Mesodermal cell (in vitro differentiated cells): ENCODE measurements at regions not wholly inside any gene's neighbourhood (a gene's known extent, or its start where the extent isn't known, plus 50 kb on each side); places are given as distances from the start of the nearest gene placed in this dataset.
"Not testable (repeated sequence)": the region's sequence is repeated elsewhere in the genome, so short reads cannot be mapped to it uniquely, and the experiment has no call there.

Experiments used
- H3K27ac ChIP-seq: 2 replicates; pipeline ENCODE4 v1.7.0; 2013; ENCODE audit warnings: mild to moderate bottlenecking, low read depth, low read length, moderate library complexity; ENCODE audit not compliant: severe bottlenecking
- H3K36me3 ChIP-seq: 2 replicates; pipeline ENCODE4 v1.7.1; 2013; ENCODE audit warnings: mild to moderate bottlenecking, low read length, moderate library complexity; ENCODE audit not compliant: control insufficient read depth, insufficient read depth
- H3K4me1 ChIP-seq: one replicate; pipeline ENCODE4 v1.7.1; 2013; ENCODE audit warnings: mild to moderate bottlenecking, low read length; ENCODE audit not compliant: insufficient read depth, control insufficient read depth, poor library complexity, severe bottlenecking
- H3K4me3 ChIP-seq: 2 replicates; pipeline ENCODE4 v1.7.0; 2013; ENCODE audit warnings: low read length, control low read depth, mild to moderate bottlenecking; ENCODE audit not compliant: insufficient read depth, poor library complexity, severe bottlenecking; ENCODE audit errors: extremely low read depth
- H3K9me3 ChIP-seq: 2 replicates; pipeline ENCODE4 v1.7.1; 2013; ENCODE audit warnings: mild to moderate bottlenecking, low read length, moderate library complexity; ENCODE audit not compliant: control insufficient read depth
- WGBS, 2 experiments: methylation state at CpG; one replicate each; pipeline ENCODE4 v1.1.5; 2013; ENCODE audit warnings: missing lambda C conversion rate in 2 of 2; ENCODE audit not compliant: insufficient coverage in 2 of 2; 5-methylcytosine and 5-hydroxymethylcytosine counted together

DNA sequence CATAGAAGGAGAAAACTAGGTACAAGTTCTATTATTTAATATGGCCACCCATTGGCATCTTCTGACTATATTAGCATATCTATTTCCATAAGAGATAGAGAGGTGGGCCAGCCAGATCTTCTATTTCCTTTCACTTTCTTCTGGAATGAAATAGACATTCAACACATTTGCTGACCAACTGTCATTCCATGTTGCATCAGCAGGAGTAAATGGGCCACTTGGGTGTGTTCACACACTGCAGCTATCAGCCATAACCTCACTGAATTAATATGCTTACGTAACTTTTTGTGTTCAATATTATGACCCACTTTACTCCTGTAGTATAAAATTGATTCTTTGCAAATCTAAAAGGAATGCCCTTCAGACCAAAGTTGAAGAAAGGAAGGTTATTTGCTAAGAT, 106.2 kb upstream of the LGR5 start:
- H3K27ac ChIP-seq, result no peak overlapping the region
- H3K9me3 ChIP-seq, result no peaks in the 10 kb centered on the region
- no CpG with 5 or more reads among the region's 1 CpG for WGBS, 2 experiments
- H3K4me3 ChIP-seq, result no peak overlapping the region
- H3K4me1 ChIP-seq, result no peaks in the 10 kb centered on the region
- H3K36me3 ChIP-seq, result no peaks in the 10 kb centered on the region

DNA sequence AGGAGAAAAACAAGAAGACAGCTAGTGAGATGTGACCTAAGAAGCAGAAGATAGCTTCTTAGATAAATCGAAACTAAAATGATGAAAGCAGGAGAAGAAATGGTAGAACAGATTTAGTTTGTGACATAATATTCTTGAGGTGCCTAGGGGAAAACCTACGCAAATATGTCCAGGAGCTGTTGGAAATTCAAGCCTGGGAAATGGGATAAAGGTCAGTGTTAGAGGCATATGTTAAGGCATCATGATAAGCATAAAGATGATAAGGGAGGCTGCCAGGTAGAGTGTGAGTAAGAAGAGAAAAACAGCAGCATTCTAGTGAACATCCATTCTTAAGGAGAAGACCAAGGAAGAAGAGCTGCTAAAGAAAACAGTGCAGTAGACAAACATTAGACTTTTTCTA, 109.6 kb upstream of the LGR5 start:
- Histone ChIP-seq H3K9me3 (no peaks in the 10 kb centered on the region), H3K4me1 (no peaks in the 10 kb centered on the region), H3K4me3 (no peak overlapping the region), H3K36me3 (no peaks in the 10 kb centered on the region), H3K27ac (no peak overlapping the region)
- WGBS, 2 experiments, result 93 to 97% methylated on average over 2 of the region's 2 CpGs

DNA sequence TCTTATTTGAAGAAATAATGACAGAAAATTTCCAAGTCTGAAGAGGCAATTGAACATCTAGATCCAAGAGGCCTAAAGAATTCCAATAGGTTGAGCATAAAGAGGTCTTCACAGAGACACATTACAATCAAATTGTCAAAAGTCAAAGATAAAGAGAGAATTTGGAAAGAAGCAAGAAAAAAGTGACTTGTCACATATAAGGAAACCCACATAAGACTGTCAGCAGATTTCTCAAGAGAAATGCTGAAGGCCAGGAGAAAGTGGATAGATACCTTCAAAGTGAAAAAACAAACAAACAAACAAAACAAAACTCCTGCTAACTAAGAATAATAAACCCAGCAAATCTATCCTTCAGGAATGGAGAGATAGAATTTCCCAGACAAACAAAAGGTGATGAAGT, 118.1 kb upstream of the LGR5 start:
- Histone ChIP-seq H3K9me3 (peaks cover 14% of the 10 kb centered on the region), H3K4me1 (no peaks in the 10 kb centered on the region), H3K27ac (no peak overlapping the region), H3K36me3 (no peaks in the 10 kb centered on the region), H3K4me3 (no peak overlapping the region)

GRCh38 chr12:71321130-71321529, 118.5 kb upstream of the LGR5 start:
- Histone ChIP-seq H3K4me1 (no peaks in the 10 kb centered on the region), H3K9me3 (peaks cover 14% of the 10 kb centered on the region), H3K27ac (no peak overlapping the region), H3K4me3 (no peak overlapping the region), H3K36me3 (no peaks in the 10 kb centered on the region)
- no CpG with 5 or more reads among the region's 1 CpG for WGBS, 2 experiments

GRCh38 chr12:71315328-71315985, 124.1 kb upstream of the LGR5 start:
- peaks cover 4% of the 10 kb centered on the region for H3K9me3 ChIP-seq
- no peak overlapping the region for H3K27ac ChIP-seq
- no peaks in the 10 kb centered on the region for H3K36me3 ChIP-seq
- WGBS, 2 experiments, result 84 to 93% methylated on average over 8 to 9 of the region's 9 CpGs
- H3K4me3 ChIP-seq, result no peak overlapping the region
- H3K4me1 ChIP-seq, result no peaks in the 10 kb centered on the region

DNA sequence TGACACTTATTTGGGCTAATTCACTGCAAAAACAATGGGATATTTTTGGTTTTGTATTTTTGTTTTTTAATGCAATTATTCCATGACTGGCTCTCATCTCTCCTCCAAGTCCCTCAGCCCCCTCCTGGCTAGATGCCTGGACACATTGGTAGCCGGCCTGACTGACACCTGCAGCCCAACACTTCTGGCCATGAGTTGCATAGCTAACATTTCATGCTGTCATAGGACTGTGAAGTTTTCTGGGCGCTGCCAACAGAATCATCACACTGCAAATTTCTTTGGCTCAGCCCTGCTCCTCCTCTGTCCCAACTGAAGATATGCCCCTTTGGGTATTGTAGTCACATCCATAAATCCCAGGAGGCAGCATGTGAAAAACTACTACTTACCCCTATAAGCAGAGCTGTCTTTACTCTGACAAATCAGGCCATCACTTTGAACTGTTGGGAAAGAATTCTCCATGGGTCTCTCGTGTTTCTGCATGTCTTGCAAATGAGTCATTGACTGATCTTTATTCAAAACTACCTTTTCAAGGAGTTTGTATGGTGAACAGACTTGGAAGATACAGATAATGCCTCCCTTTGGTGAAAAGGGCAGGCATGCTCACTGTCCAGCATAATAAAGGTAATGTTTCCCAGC, 126.7 kb upstream of the LGR5 start:
- Histone ChIP-seq H3K9me3 (no peaks in the 10 kb centered on the region), H3K27ac (peak overlapping the region; percentile 3), H3K36me3 (no peaks in the 10 kb centered on the region), H3K4me3 (no peak overlapping the region), H3K4me1 (no peaks in the 10 kb centered on the region)
- WGBS, 2 experiments, result 70 to 100% methylated on average over 2 of the region's 3 CpGs

GRCh38 chr12:71311611-71312010, 128.0 kb upstream of the LGR5 start:
- H3K27ac ChIP-seq, H3K36me3 ChIP-seq, H3K9me3 ChIP-seq, H3K4me3 ChIP-seq, H3K4me1 ChIP-seq: not testable (repeated sequence)
- no CpG with 5 or more reads among the region's 4 CpGs for WGBS, 2 experiments

- Histone ChIP-seq H3K27ac (no peak overlapping the region), H3K4me1 (no peaks in the 10 kb centered on the region), H3K4me3 (no peak overlapping the region), H3K36me3 (no peaks in the 10 kb centered on the region), H3K9me3 (no peaks in the 10 kb centered on the region)
- no CpG with 5 or more reads among the region's 1 CpG for WGBS, 2 experiments
These were observed 132.8 kb upstream of the LGR5 start for GRCh38 chr12:71306808-71307207.

DNA sequence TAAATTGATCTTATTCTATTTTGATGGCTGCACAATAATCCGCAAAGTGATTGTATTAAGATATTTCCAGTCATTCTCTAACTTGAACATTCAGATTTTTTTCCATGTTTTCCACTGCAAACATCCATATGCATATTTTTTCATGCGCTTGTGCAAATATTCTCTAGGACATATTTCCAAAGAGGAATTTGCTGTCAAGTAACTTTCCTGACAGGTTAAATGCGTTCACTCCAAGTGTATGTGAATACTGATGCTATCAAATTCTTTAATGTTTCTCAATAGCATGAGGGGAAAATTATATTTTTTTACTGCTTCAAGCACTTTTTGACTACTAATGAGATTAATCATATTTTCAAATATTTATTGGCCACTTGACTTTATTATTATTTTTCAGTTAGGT, 135.3 kb upstream of the LGR5 start:
- WGBS, 2 experiments, result 100% methylated on average over 1 of the region's 3 CpGs; no CpG with 5 or more reads in 1 of the 2 experiments
- Histone ChIP-seq H3K4me3 (no peak overlapping the region), H3K4me1 (no peaks in the 10 kb centered on the region)

GRCh38 chr12:71303199-71303598, 136.4 kb upstream of the LGR5 start:
- H3K27ac ChIP-seq, result no peak overlapping the region

More for the DNA sequence above, 135.3 kb upstream of the LGR5 start:
- Histone ChIP-seq H3K9me3 (no peaks in the 10 kb centered on the region), H3K36me3 (no peaks in the 10 kb centered on the region), H3K27ac (no peak overlapping the region)

GRCh38 chr12:71300772-71301675, 138.6 kb upstream of the LGR5 start:
- no peak overlapping the region for H3K27ac ChIP-seq
- no peak overlapping the region for H3K4me3 ChIP-seq
- no peaks in the 10 kb centered on the region for H3K36me3 ChIP-seq
- WGBS, 2 experiments, result 96 to 100% methylated on average over 3 to 4 of the region's 4 CpGs
- no peaks in the 10 kb centered on the region for H3K9me3 ChIP-seq
- H3K4me1 ChIP-seq, result no peaks in the 10 kb centered on the region

More at GRCh38 chr12:71303199-71303598, 136.4 kb upstream of the LGR5 start:
- no peak overlapping the region for H3K4me3 ChIP-seq
- no peaks in the 10 kb centered on the region for H3K4me1 ChIP-seq
- H3K36me3 ChIP-seq, result no peaks in the 10 kb centered on the region
- H3K9me3 ChIP-seq, result no peaks in the 10 kb centered on the region
